ENCODE measurements at regions not wholly inside any gene's neighbourhood (a gene's known extent, or its start where the extent isn't known, plus 50 kb on each side); places are given as distances from the start of the nearest gene placed in this dataset.
A peak's percentile ranks its signal among the peaks of the same experiment; 100 is the strongest.

- POLR2A ChIA-PET = interaction anchor here (0.6 kb wide), 1 partner anchor 116 kb away, joined by 3 read pairs; no protein-coding TSS in a partner anchor
- no TSS peak for BruUV-seq (replicated peaks)
These were observed 235.5 kb upstream of the ANO3 start for GRCh38 chr11:26096451-26096850.

GRCh38 chr11:26102325-26102724, 229.6 kb upstream of the ANO3 start:
- POLR2A ChIA-PET = no interaction called here
- Histone ChIP-seq H3K4me2 (ENCODE audit: low read length) (no peak overlapping the region), H3K79me2 (ENCODE audit: insufficient read depth, low read depth, low read length) (no peaks in the 10 kb centered on the region), H4K20me1 (ENCODE audit: insufficient read depth, low read length) (no peaks in the 10 kb centered on the region), H3K4me3 (ENCODE audit: low read depth, low read length, poor library complexity, severe bottlenecking) (no peak overlapping the region), H3K27ac (ENCODE audit: low read depth, low read length, poor library complexity, severe bottlenecking) (no peak overlapping the region), H2AFZ (ENCODE audit: low read length) (peak overlapping the region; percentile 20; the same call in 1 of the 2 replicates), H3K36me3 (ENCODE audit: insufficient read depth, low read length) (peaks cover 3% of the 10 kb centered on the region), H3K4me1 (ENCODE audit: insufficient read depth, low read length, poor library complexity, severe bottlenecking) (peaks cover 45% of the 10 kb centered on the region), H3K9me2 (ENCODE audit: insufficient read depth, low read length) (no peaks in the 10 kb centered on the region), H3K9me3 (ENCODE audit: low read length) (peaks cover 6% of the 10 kb centered on the region; the same call in 1 of the 2 replicates)
- CTCF ChIA-PET (ENCODE audit: unreplicated experiment) = no interaction called here
- no peak for DNase-seq (ENCODE audit: low spot score)
- BruUV-seq (replicated peaks) = no TSS peak
- TF ChIP-seq CTCF (conservative IDR thresholded peaks at IDR 0.05; ENCODE audit: low read length) (no peak), EZH2phosphoT487 (IDR thresholded peaks at IDR 0.05; ENCODE audit: borderline replicate concordance, low read depth, low read length) (no peak)
- intact Hi-C loops (cut with micrococcal nuclease; ENCODE audit: unreplicated experiment) = no loop called here

More at GRCh38 chr11:26096451-26096850, 235.5 kb upstream of the ANO3 start:
- CTCF ChIA-PET (ENCODE audit: unreplicated experiment) = no interaction called here
- no peak for TF ChIP-seq EZH2phosphoT487 (IDR thresholded peaks at IDR 0.05; ENCODE audit: borderline replicate concordance, low read depth, low read length)
- no peak for TF ChIP-seq CTCF (conservative IDR thresholded peaks at IDR 0.05; ENCODE audit: low read length)
- H3K4me3 ChIP-seq (ENCODE audit: low read depth, low read length, poor library complexity, severe bottlenecking) = no peak overlapping the region
- H3K4me1 ChIP-seq (ENCODE audit: insufficient read depth, low read length, poor library complexity, severe bottlenecking) = peaks cover 35% of the 10 kb centered on the region
- H4K20me1 ChIP-seq (ENCODE audit: insufficient read depth, low read length) = no peaks in the 10 kb centered on the region
- H3K9me3 ChIP-seq (ENCODE audit: low read length) = peaks cover 22% of the 10 kb centered on the region
- H3K36me3 ChIP-seq (ENCODE audit: insufficient read depth, low read length) = peaks cover 22% of the 10 kb centered on the region
- peak overlapping the region; percentile 3; the same call in 1 of the 2 replicates for H2AFZ ChIP-seq (ENCODE audit: low read length)
- DNase-seq (ENCODE audit: low spot score) = no peak
- H3K9me2 ChIP-seq (ENCODE audit: insufficient read depth, low read length) = no peaks in the 10 kb centered on the region
- intact Hi-C loops (cut with micrococcal nuclease; ENCODE audit: unreplicated experiment) = no loop called here
- H3K4me2 ChIP-seq (ENCODE audit: low read length) = no peak overlapping the region
- no peaks in the 10 kb centered on the region for H3K79me2 ChIP-seq (ENCODE audit: insufficient read depth, low read depth, low read length)
- no peak overlapping the region for H3K27ac ChIP-seq (ENCODE audit: low read depth, low read length, poor library complexity, severe bottlenecking)

GRCh38 chr11:26105762-26106423, 226.0 kb upstream of the ANO3 start:
- Histone ChIP-seq H3K9me3 (ENCODE audit: low read length) (peaks cover 18% of the 10 kb centered on the region; the same call in 1 of the 2 replicates), H3K36me3 (ENCODE audit: insufficient read depth, low read length) (peaks cover 13% of the 10 kb centered on the region), H3K4me2 (ENCODE audit: low read length) (peak overlapping the region; percentile 18), H4K20me1 (ENCODE audit: insufficient read depth, low read length) (no peaks in the 10 kb centered on the region), H2AFZ (ENCODE audit: low read length) (peak overlapping the region; percentile 96), H3K4me3 (ENCODE audit: low read depth, low read length, poor library complexity, severe bottlenecking) (no peak overlapping the region), H3K27ac (ENCODE audit: low read depth, low read length, poor library complexity, severe bottlenecking) (peak overlapping the region; percentile 57), H3K4me1 (ENCODE audit: insufficient read depth, low read length, poor library complexity, severe bottlenecking) (peaks cover 46% of the 10 kb centered on the region), H3K79me2 (ENCODE audit: insufficient read depth, low read depth, low read length) (no peaks in the 10 kb centered on the region), H3K9me2 (ENCODE audit: insufficient read depth, low read length) (no peaks in the 10 kb centered on the region)
- ChIA-PET CTCF (ENCODE audit: unreplicated experiment) (interaction anchor here (1.5 kb wide), 1 partner anchor 122 kb away, joined by 6 read pairs; no protein-coding TSS in a partner anchor), POLR2A (interaction anchor here (0.6 to 4.3 kb wide), 6 partner anchors 12 to 137 kb away, joined by 3 to 25 read pairs (median 8); no protein-coding TSS in a partner anchor)
- intact Hi-C loops (cut with micrococcal nuclease; ENCODE audit: unreplicated experiment) = loop anchor here (1.0 kb wide), 1 partner anchor 19 kb away; no protein-coding TSS in a partner anchor
- BruUV-seq (replicated peaks) = no TSS peak
- TF ChIP-seq CTCF (conservative IDR thresholded peaks at IDR 0.05; ENCODE audit: low read length) = no peak
- TF ChIP-seq EZH2phosphoT487 (IDR thresholded peaks at IDR 0.05; ENCODE audit: borderline replicate concordance, low read depth, low read length) = no peak
- no peak for DNase-seq (ENCODE audit: low spot score)
